Calu3 (cell line): ENCODE measurements at regions not wholly inside any gene's neighbourhood (a gene's known extent, or its start where the extent isn't known, plus 50 kb on each side); places are given as distances from the start of the nearest gene placed in this dataset.

Experiments used
- BruUV-seq: library from RNA; stranded (reverse); fragments of 400-500 nt; replicated peaks from 2 replicates; lab custom pipeline; 2021; lab: Mats Ljungman, UMichigan
- CTCF ChIA-PET: fragments of 300-600 bp; sonication (Branson Sonifier 250); formaldehyde crosslinking; loops from one replicate; lab custom pipeline; 2022; ENCODE audit warnings: antibody characterized with exemption; lab: Charles Lee
- DNase-seq: peaks from one replicate; pipeline ENCODE4 v3.0.0; 2022
- H3K27ac Mint-ChIP-seq: one replicate; pipeline ENCODE4 v1.8.0; 2022; ENCODE audit warnings: mixed read lengths; ENCODE audit not compliant: unreplicated experiment
- H3K27me3 Mint-ChIP-seq: one replicate; pipeline ENCODE4 v1.8.0; 2022; ENCODE audit warnings: mixed read lengths; ENCODE audit not compliant: unreplicated experiment
- H3K36me3 Mint-ChIP-seq: one replicate; pipeline ENCODE4 v1.8.0; 2022; ENCODE audit warnings: mild to moderate bottlenecking, moderate library complexity, mixed read lengths; ENCODE audit not compliant: insufficient read depth, unreplicated experiment
- H3K4me1 Mint-ChIP-seq: one replicate; pipeline ENCODE4 v1.8.0; 2022; ENCODE audit warnings: mild to moderate bottlenecking, low read depth, mixed read lengths; ENCODE audit not compliant: unreplicated experiment
- H3K4me3 Mint-ChIP-seq: one replicate; pipeline ENCODE4 v1.8.0; 2022; ENCODE audit warnings: mild to moderate bottlenecking, low read depth, moderate library complexity, mixed read lengths; ENCODE audit not compliant: unreplicated experiment
- H3K9me3 Mint-ChIP-seq: one replicate; pipeline ENCODE4 v1.8.0; 2022; ENCODE audit warnings: low read depth, mixed read lengths; ENCODE audit not compliant: unreplicated experiment
- intact Hi-C: fragments of 100-400 bp; cut with micrococcal nuclease; formaldehyde crosslinking; loops from one replicate; pipeline ENCODE4 v1.10.0; 2022; ENCODE audit not compliant: unreplicated experiment
- TF ChIP-seq, protein P1 (sequence below): fragments of 200-600 bp; IDR thresholded peaks from one replicate; pipeline ENCODE4 v1.8.0; 2022; ENCODE audit warnings: antibody characterized with exemption; ENCODE audit not compliant: unreplicated experiment

DNA sequence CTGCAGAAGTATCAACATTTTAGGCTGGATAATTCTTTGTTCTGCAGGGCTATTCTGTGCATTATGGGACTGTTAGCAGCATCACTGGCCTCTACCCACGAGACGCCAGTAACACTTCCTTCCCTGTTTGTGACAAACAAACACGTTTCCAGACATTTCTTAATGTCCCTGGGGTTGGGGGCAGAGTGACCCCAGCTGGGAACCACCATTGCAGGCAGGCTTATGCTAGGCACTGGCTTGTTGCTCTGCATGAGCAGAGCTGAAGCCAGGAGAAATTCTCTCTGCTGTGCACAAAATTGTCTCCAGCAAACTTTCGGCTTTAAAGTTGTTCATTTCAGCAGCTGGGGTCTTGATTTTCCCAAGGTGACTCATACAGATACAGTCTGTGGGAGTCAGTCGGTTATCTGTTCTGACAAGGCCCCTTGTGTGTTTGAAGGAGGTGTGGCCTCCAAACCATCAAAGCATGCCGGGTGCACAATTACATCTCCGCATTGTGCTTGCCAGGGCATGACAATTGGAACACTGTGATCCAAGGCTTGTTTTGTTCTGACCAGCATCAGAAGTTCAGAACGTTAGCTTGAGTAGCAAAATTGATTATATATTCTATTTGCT, 156.4 kb upstream of the BOD1L1 start:
- TF ChIP-seq, protein P1, sequence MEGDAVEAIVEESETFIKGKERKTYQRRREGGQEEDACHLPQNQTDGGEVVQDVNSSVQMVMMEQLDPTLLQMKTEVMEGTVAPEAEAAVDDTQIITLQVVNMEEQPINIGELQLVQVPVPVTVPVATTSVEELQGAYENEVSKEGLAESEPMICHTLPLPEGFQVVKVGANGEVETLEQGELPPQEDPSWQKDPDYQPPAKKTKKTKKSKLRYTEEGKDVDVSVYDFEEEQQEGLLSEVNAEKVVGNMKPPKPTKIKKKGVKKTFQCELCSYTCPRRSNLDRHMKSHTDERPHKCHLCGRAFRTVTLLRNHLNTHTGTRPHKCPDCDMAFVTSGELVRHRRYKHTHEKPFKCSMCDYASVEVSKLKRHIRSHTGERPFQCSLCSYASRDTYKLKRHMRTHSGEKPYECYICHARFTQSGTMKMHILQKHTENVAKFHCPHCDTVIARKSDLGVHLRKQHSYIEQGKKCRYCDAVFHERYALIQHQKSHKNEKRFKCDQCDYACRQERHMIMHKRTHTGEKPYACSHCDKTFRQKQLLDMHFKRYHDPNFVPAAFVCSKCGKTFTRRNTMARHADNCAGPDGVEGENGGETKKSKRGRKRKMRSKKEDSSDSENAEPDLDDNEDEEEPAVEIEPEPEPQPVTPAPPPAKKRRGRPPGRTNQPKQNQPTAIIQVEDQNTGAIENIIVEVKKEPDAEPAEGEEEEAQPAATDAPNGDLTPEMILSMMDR, result no peak
- no TSS peak for BruUV-seq
- Mint-ChIP-seq H3K9me3 (no peaks in the 10 kb centered on the region), H3K4me3 (no peak overlapping the region), H3K4me1 (no peaks in the 10 kb centered on the region), H3K36me3 (no peaks in the 10 kb centered on the region), H3K27me3 (no peaks in the 10 kb centered on the region), H3K27ac (no peak overlapping the region)
- CTCF ChIA-PET, result no interaction called here
- intact Hi-C loops, result no loop called here
- DNase-seq, result no peak

DNA sequence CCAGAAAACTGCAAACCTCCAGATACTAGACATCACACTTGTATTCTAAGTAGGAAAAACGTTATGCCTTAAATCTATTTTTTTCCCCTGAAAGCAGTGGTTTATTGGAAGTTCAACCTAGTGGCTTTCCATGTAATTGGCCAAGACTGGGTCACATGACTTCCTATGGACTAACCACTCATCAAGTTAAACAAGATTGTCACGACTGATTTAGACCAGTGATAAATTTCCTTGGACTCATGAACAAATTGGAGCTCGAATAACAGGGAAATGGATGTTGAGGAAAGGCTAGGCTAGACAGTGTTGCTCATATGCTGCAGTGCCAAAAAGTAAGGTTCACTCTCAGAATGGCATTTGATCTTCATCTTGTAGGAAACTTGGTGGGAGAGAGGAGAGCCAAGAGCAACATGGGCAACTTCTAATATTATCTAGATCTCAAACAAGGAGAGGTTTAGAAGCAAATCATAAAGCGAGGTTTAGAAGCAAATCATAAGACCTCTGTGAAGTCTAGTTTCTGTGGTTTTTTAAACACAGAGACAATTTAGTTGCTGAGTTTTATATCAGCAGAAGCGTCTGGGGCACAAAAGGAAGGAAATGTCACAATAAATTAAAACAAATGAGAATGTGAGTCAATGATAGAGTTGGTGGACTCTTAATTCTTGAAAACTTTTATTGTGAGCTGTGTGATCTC, 165.6 kb upstream of the BOD1L1 start:
- TF ChIP-seq, protein P1, result no peak
- DNase-seq, result no peak
- no peak overlapping the region for H3K27ac Mint-ChIP-seq
- H3K9me3 Mint-ChIP-seq, result no peaks in the 10 kb centered on the region
- no peaks in the 10 kb centered on the region for H3K4me1 Mint-ChIP-seq
- BruUV-seq, result no TSS peak
- H3K4me3 Mint-ChIP-seq, result no peak overlapping the region
- H3K27me3 Mint-ChIP-seq, result no peaks in the 10 kb centered on the region
- H3K36me3 Mint-ChIP-seq, result no peaks in the 10 kb centered on the region
- intact Hi-C loops, result no loop called here
- CTCF ChIA-PET, result no interaction called here

DNA sequence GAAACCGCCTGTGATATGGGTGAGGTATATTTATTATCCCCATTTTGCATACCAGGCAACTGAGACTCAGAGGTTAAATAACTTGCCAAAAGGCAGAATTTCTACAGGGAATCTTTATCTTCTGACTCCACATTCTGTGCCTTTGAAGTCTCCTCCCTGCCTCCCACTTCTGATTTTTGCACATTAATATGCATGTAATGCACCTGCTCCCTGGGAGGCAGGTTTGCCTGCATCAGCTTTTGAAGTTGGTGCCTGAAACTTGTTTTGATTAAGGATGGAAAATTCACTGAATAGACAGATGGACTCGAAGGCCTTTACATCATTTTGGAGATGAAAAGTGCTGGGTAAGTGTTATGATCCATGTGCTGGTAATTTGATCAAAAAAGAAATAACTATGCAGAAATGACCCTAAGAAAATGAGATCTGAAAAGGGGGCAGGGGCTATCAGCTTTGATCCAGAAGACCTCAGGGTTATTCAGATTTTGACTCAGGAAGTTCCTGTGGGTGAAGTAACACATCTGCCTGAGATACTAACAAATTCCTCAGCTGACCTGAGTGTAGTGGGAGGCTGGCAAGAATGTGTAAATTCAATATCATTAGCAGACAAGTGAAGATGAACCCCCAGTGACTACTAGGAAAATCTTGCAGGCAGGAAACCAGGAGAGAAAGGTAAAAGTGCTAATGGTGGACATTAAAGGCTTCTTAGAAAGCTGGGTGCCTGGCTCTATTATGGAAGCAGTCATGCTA, 167.5 kb upstream of the BOD1L1 start:
- H3K9me3 Mint-ChIP-seq, result no peaks in the 10 kb centered on the region
- DNase-seq, result no peak
- no peak overlapping the region for H3K27ac Mint-ChIP-seq
- BruUV-seq, result no TSS peak
- H3K36me3 Mint-ChIP-seq, result no peaks in the 10 kb centered on the region
- intact Hi-C loops, result no loop called here
- TF ChIP-seq, protein P1, result no peak
- CTCF ChIA-PET, result no interaction called here
- H3K27me3 Mint-ChIP-seq, result no peaks in the 10 kb centered on the region
- no peaks in the 10 kb centered on the region for H3K4me1 Mint-ChIP-seq
- H3K4me3 Mint-ChIP-seq, result no peak overlapping the region

DNA sequence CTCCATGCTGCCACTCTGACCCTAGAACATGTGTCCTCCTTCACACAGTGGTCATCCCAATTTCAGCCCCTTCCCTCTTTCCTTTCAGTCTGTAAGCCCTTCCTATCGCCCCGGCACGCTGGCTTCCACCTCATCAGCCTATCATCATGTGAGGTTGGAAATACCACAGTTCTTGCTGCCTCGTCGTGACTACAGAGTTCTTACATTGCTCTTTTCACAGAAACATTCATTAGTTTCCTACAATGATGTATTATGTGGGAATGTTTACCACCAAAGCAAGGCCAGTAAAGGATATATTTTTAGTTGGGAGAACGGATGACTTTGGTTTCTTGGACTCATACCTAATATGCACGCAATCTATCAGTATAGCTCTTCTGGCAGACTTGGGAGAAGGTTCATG, 169.5 kb upstream of the BOD1L1 start:
- no peaks in the 10 kb centered on the region for H3K36me3 Mint-ChIP-seq
- no peak for DNase-seq
- no peaks in the 10 kb centered on the region for H3K4me1 Mint-ChIP-seq
- H3K27ac Mint-ChIP-seq, result no peak overlapping the region
- TF ChIP-seq, protein P1, result no peak
- H3K27me3 Mint-ChIP-seq, result no peaks in the 10 kb centered on the region
- no peak overlapping the region for H3K4me3 Mint-ChIP-seq
- no TSS peak for BruUV-seq
- CTCF ChIA-PET, result no interaction called here
- H3K9me3 Mint-ChIP-seq, result peaks cover 4% of the 10 kb centered on the region
- intact Hi-C loops, result no loop called here
